GM12878 (cell line): ENCODE measurements at regions not wholly inside any gene's neighbourhood (a gene's known extent, or its start where the extent isn't known, plus 50 kb on each side); places are given as distances from the start of the nearest gene placed in this dataset.

Experiments used
- ATAC-seq: fragments of 200-7000 bp; cut with Tn5 transposase; 3 replicates; pipeline ENCODE4 v1.9.1; 2020; ENCODE audit warnings: mild to moderate bottlenecking, moderate library complexity
- BruUV-seq: library from RNA; stranded (reverse); fragments of 400-500 nt; replicated peaks from 2 replicates; lab custom pipeline; 2021; lab: Mats Ljungman, UMichigan
- CTCF ChIA-PET: fragments of 300-600 bp; sonication (Branson Sonifier 250); formaldehyde crosslinking; extraction: SDS; loops from one replicate; lab custom pipeline; 2021; ENCODE audit warnings: inconsistent platforms; lab: Yijun Ruan, JAX
- POLR2A ChIA-PET: fragments of 350-600 bp; formaldehyde crosslinking; extraction: SDS; loops from one replicate; lab custom pipeline; 2021; ENCODE audit warnings: inconsistent platforms; lab: Charles Lee
- RAD21 ChIA-PET: fragments of 300-600 bp; sonication (Branson Sonifier 250); formaldehyde crosslinking; loops from one replicate; lab custom pipeline; 2023; ENCODE audit warnings: antibody characterized with exemption; ENCODE audit not compliant: unreplicated experiment; lab: Charles Lee
- SMC1A ChIA-PET: fragments of 300-600 bp; sonication (Branson Sonifier 250); formaldehyde crosslinking; loops from one replicate; lab custom pipeline; 2023; ENCODE audit not compliant: unreplicated experiment, uncharacterized antibody; lab: Charles Lee
- DNase-seq: peaks from one replicate; pipeline ENCODE4 v3.0.0-alpha.2; 2011; ENCODE audit warnings: low read depth, low spot score
- FAIRE-seq: peaks from 3 replicates; lab custom pipeline; 2011; peaks lifted over from hg19 to GRCh38; lab: Jason Lieb, UNC
- H2AFZ ChIP-seq: 2 replicates; pipeline ENCODE4 v1.6.0; 2011; ENCODE audit warnings: low read depth, low read length, control low read depth; ENCODE audit not compliant: control insufficient read depth
- H3K27ac ChIP-seq: 2 replicates; pipeline ENCODE4 v1.5.1; 2011; ENCODE audit warnings: control low read depth; ENCODE audit not compliant: control insufficient read depth, insufficient read depth
- H3K27me3 ChIP-seq, 2 experiments: replicated peaks in 1 of 2; 2 replicates each; pipeline versions ENCODE4 v1.6.0 to v1.6.1; 2011; ENCODE audit warnings: low read length in 1 of 2; ENCODE audit not compliant: control insufficient read depth in 2 of 2, insufficient read depth in 2 of 2
- H3K36me3 ChIP-seq, 2 experiments: 2 replicates each; pipeline ENCODE4 v1.5.1; 2011; ENCODE audit warnings: low read length in 1 of 2; ENCODE audit not compliant: control insufficient read depth in 2 of 2, insufficient read depth in 2 of 2
- H3K4me1 ChIP-seq: 2 replicates; pipeline ENCODE4 v1.6.1; 2011; ENCODE audit warnings: mild to moderate bottlenecking, low read length, moderate library complexity, mixed read lengths; ENCODE audit not compliant: control insufficient read depth, insufficient read depth
- H3K4me2 ChIP-seq: 2 replicates; pipeline ENCODE4 v1.6.0; 2011; ENCODE audit warnings: control low read depth; ENCODE audit not compliant: control insufficient read depth, insufficient read depth
- H3K4me3 ChIP-seq: fragments of 200-600 bp; sonication (generic); 2 replicates; pipeline ENCODE4 v1.5.1; 2016
- H3K79me2 ChIP-seq: 2 replicates; pipeline ENCODE4 v1.6.0; 2011; ENCODE audit warnings: low read length; ENCODE audit not compliant: control insufficient read depth, insufficient read depth
- H3K9ac ChIP-seq: 2 replicates; pipeline ENCODE4 v1.8.0; 2011; ENCODE audit warnings: low read length, control low read depth, mixed read lengths; ENCODE audit not compliant: control insufficient read depth, insufficient read depth
- H3K9me3 ChIP-seq: replicated peaks from 3 replicates; pipeline ENCODE4 v1.5.1; 2011; ENCODE audit warnings: mild to moderate bottlenecking, low read length; ENCODE audit not compliant: control insufficient read depth, insufficient read depth
- H4K20me1 ChIP-seq: 2 replicates; pipeline ENCODE4 v1.6.0; 2011; ENCODE audit not compliant: control insufficient read depth, insufficient read depth
- ASH2L ChIP-seq: fragments of 300-600, 200-600 bp; sonication (generic); IDR thresholded peaks from 2 replicates; pipeline ENCODE4 v1.6.1; 2017; ENCODE audit warnings: low read depth, mild to moderate bottlenecking, borderline replicate concordance
- BRCA1 ChIP-seq: IDR thresholded peaks from 2 replicates; pipeline ENCODE4 v1.6.1; 2011; ENCODE audit warnings: low read depth, low read length, improper control_type of control experiment
- HCFC1 ChIP-seq: fragments of 150-350 bp; IDR thresholded peaks from 2 replicates; pipeline ENCODE4 v1.6.1; 2014; ENCODE audit warnings: low read length
- JUNB ChIP-seq: IDR thresholded peaks from 2 replicates; pipeline ENCODE4 v1.6.1; 2016; ENCODE audit warnings: antibody characterized with exemption, mild to moderate bottlenecking
- MEF2A ChIP-seq: IDR thresholded peaks from 2 replicates; pipeline ENCODE4 v1.6.1; 2011; ENCODE audit warnings: low read depth, mild to moderate bottlenecking, low read length, moderate library complexity; ENCODE audit not compliant: insufficient read depth
- MYB ChIP-seq: fragments of 150-350 bp; IDR thresholded peaks from 2 replicates; pipeline ENCODE4 v1.6.1; 2014; ENCODE audit warnings: mild to moderate bottlenecking, low read depth, low read length, borderline replicate concordance
- SKIL ChIP-seq: fragments of 450-650 bp; IDR thresholded peaks from 2 replicates; pipeline ENCODE4 v1.6.1; 2017; ENCODE audit warnings: mild to moderate bottlenecking, low read depth, inconsistent platforms; ENCODE audit not compliant: poor library complexity, severe bottlenecking
- SMAD1 ChIP-seq: fragments of 450-650 bp; IDR thresholded peaks from 2 replicates; pipeline ENCODE4 v1.6.1; 2018; ENCODE audit warnings: mild to moderate bottlenecking, low read depth; ENCODE audit not compliant: partially characterized antibody
- SPI1 ChIP-seq: IDR thresholded peaks from 2 replicates; pipeline ENCODE4 v1.6.1; 2011; ENCODE audit warnings: low read depth, mild to moderate bottlenecking, low read length, moderate library complexity, borderline replicate concordance; ENCODE audit not compliant: insufficient read depth
- ZNF622 ChIP-seq: fragments of 450-650 bp; IDR thresholded peaks from 2 replicates; pipeline ENCODE4 v1.6.1; 2017; ENCODE audit warnings: mild to moderate bottlenecking, inconsistent platforms
- WGBS: methylation state at CpG from one replicate; pipeline ENCODE4 v1.1.6; 2016; ENCODE audit warnings: low lambda C conversion rate; ENCODE audit not compliant: insufficient replicate concordance, insufficient coverage; ENCODE audit errors: missing lambda C conversion rate; 5-methylcytosine and 5-hydroxymethylcytosine counted together
- in situ Hi-C: fragments of 300-500 bp; cut with MboI; formaldehyde crosslinking; loops from 9 replicates; pipeline ENCODE4 v1.14.3; 2018; ENCODE audit warnings: mixed read lengths
- intact Hi-C: fragments of 100-400 bp; cut with micrococcal nuclease; formaldehyde crosslinking; loops from one replicate; pipeline ENCODE4 v1.14.2; 2022; ENCODE audit not compliant: unreplicated experiment
- TF ChIP-seq, protein P1 (sequence below): fragments of 450-650 bp; IDR thresholded peaks from 2 replicates; pipeline ENCODE4 v1.6.1; 2017; ENCODE audit warnings: antibody characterized with exemption, mild to moderate bottlenecking, moderate library complexity

GRCh38 chr2:144323946-144324345 is 196.0 kb downstream of the ZEB2 start:
- peaks cover 12% of the 10 kb centered on the region; the same call in 1 of the 2 replicates for H3K4me1 ChIP-seq
- H3K9ac ChIP-seq: no peak overlapping the region
- peaks cover 3% of the 10 kb centered on the region for H3K9me3 ChIP-seq
- intact Hi-C loops: loop anchor here (2.0 to 5.0 kb wide), 2 partner anchors 59 to 142 kb away; no protein-coding TSS in a partner anchor
- no peaks in the 10 kb centered on the region for H3K27me3 ChIP-seq
- H3K4me2 ChIP-seq: peak overlapping the region; percentile 66
- RAD21 ChIA-PET: interaction anchor here (1.3 to 1.8 kb wide), 4 partner anchors 13 to 140 kb away, joined by 4 to 8 read pairs (median 7); no protein-coding TSS in a partner anchor
- no peak overlapping the region; the same call in 1 of the 2 replicates for H2AFZ ChIP-seq
- CTCF ChIA-PET: no interaction called here
- peak; percentile 78 for ATAC-seq
- peaks cover 22% of the 10 kb centered on the region for H3K79me2 ChIP-seq
- H3K27ac ChIP-seq: peak overlapping the region; percentile 74
- DNase-seq: no peak
- SMC1A ChIA-PET: interaction anchor here (1.0 to 1.7 kb wide), 6 partner anchors 10 to 86 kb away, joined by 3 to 9 read pairs (median 4); no protein-coding TSS in a partner anchor
- H3K36me3 ChIP-seq: no peaks in the 10 kb centered on the region
- H4K20me1 ChIP-seq: no peaks in the 10 kb centered on the region
- no peak for TF ChIP-seq HCFC1
- no peak for TF ChIP-seq ASH2L
- TF ChIP-seq JUNB: peak; percentile 4; the same call in 1 of the 2 replicates
- WGBS: 2% methylated on average over 2 of the region's 2 CpGs
- FAIRE-seq: no peak
- BruUV-seq: no TSS peak
- in situ Hi-C loops: no loop called here
- H3K4me3 ChIP-seq: no peak overlapping the region; the same call in 1 of the 2 replicates
- POLR2A ChIA-PET: interaction anchor here (0.7 to 1.8 kb wide), 3 partner anchors 8 to 83 kb away, joined by 3 to 4 read pairs (median 3); a partner anchor contains a TSS

- H3K9me3 ChIP-seq: peaks cover 3% of the 10 kb centered on the region
- POLR2A ChIA-PET: interaction anchor here (0.7 kb wide), 1 partner anchor 35 kb away, joined by 3 read pairs; no protein-coding TSS in a partner anchor
- H3K79me2 ChIP-seq: peaks cover 19% of the 10 kb centered on the region
- ATAC-seq (no peak), DNase-seq (no peak), FAIRE-seq (no peak)
- no peak overlapping the region for H3K4me3 ChIP-seq
- H4K20me1 ChIP-seq: no peaks in the 10 kb centered on the region
- H3K27me3 ChIP-seq: no peaks in the 10 kb centered on the region
- RAD21 ChIA-PET: interaction anchor here (0.7 to 1.4 kb wide), 4 partner anchors 81 to 607 kb away, joined by 3 to 5 read pairs (median 4); no protein-coding TSS in a partner anchor
- WGBS: 97% methylated on average over 2 of the region's 2 CpGs
- BruUV-seq: no TSS peak
- H3K9ac ChIP-seq: no peak overlapping the region
- H2AFZ ChIP-seq: no peak overlapping the region
- SMC1A ChIA-PET: interaction anchor here (0.8 to 2.8 kb wide), 9 partner anchors 9 to 127 kb away, joined by 3 to 15 read pairs (median 4); no protein-coding TSS in a partner anchor
- CTCF ChIA-PET: interaction anchor here (0.6 to 1.7 kb wide), 4 partner anchors 9 to 127 kb away, joined by 3 to 5 read pairs (median 4); a partner anchor contains a TSS
- no peaks in the 10 kb centered on the region for H3K36me3 ChIP-seq
- no peak overlapping the region for H3K27ac ChIP-seq
- H3K4me2 ChIP-seq: no peak overlapping the region
- in situ Hi-C loops (no loop called here), intact Hi-C loops (loop anchor here (5.0 kb wide), 1 partner anchor 140 kb away; no protein-coding TSS in a partner anchor)
- H3K4me1 ChIP-seq: peaks cover 12% of the 10 kb centered on the region; the same call in 1 of the 2 replicates
- no peak for TF ChIP-seq ZNF622
- TF ChIP-seq, protein P1, sequence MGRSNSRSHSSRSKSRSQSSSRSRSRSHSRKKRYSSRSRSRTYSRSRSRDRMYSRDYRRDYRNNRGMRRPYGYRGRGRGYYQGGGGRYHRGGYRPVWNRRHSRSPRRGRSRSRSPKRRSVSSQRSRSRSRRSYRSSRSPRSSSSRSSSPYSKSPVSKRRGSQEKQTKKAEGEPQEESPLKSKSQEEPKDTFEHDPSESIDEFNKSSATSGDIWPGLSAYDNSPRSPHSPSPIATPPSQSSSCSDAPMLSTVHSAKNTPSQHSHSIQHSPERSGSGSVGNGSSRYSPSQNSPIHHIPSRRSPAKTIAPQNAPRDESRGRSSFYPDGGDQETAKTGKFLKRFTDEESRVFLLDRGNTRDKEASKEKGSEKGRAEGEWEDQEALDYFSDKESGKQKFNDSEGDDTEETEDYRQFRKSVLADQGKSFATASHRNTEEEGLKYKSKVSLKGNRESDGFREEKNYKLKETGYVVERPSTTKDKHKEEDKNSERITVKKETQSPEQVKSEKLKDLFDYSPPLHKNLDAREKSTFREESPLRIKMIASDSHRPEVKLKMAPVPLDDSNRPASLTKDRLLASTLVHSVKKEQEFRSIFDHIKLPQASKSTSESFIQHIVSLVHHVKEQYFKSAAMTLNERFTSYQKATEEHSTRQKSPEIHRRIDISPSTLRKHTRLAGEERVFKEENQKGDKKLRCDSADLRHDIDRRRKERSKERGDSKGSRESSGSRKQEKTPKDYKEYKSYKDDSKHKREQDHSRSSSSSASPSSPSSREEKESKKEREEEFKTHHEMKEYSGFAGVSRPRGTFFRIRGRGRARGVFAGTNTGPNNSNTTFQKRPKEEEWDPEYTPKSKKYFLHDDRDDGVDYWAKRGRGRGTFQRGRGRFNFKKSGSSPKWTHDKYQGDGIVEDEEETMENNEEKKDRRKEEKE: no peak
- TF ChIP-seq MYB: no peak
- no peak for TF ChIP-seq BRCA1
- TF ChIP-seq SKIL: no peak
- no peak for TF ChIP-seq SMAD1
- TF ChIP-seq SPI1: no peak
- no peak for TF ChIP-seq MEF2A
These were observed 197.5 kb downstream of the ZEB2 start for GRCh38 chr2:144322379-144322778.
